ENCODE measurements at regions not wholly inside any gene's neighbourhood (a gene's known extent, or its start where the extent isn't known, plus 50 kb on each side); places are given as distances from the start of the nearest gene placed in this dataset.
"Not testable (repeated sequence)": the region's sequence is repeated elsewhere in the genome, so short reads cannot be mapped to it uniquely, and the experiment has no call there.

- DNase-seq (ENCODE audit: low spot score), result not testable (repeated sequence)
Measured at GRCh38 chr2:95765925-95766910, 174.4 kb downstream of the TRIM43 start.

GRCh38 chr2:95767531-95767930 is 175.7 kb downstream of the TRIM43 start:
- not testable (repeated sequence) for DNase-seq (ENCODE audit: low spot score)

- not testable (repeated sequence) for DNase-seq (ENCODE audit: low spot score)
Measured at GRCh38 chr2:95767950-95768349, 176.1 kb downstream of the TRIM43 start.

- DNase-seq (ENCODE audit: low spot score), result not testable (repeated sequence)
Measured at GRCh38 chr2:95769256-95769655, 177.5 kb downstream of the TRIM43 start.

GRCh38 chr2:95770726-95771125 is 178.9 kb downstream of the TRIM43 start:
- DNase-seq (ENCODE audit: low spot score), result not testable (repeated sequence)

- not testable (repeated sequence) for DNase-seq (ENCODE audit: low spot score)
Measured at GRCh38 chr2:95774322-95775192, 182.8 kb downstream of the TRIM43 start.

GRCh38 chr2:95775193-95775531 is 183.4 kb downstream of the TRIM43 start:
- DNase-seq (ENCODE audit: low spot score), result not testable (repeated sequence)

All from kidney capillary endothelial cell (primary cell).